Heart right ventricle (tissue), 16 donors: ENCODE measurements at regions not wholly inside any gene's neighbourhood (a gene's known extent, or its start where the extent isn't known, plus 50 kb on each side); places are given as distances from the start of the nearest gene placed in this dataset.

Source experiments
- ATAC-seq, 8 donors: fragments of 200-7000 bp; cut with Tn5 transposase; one replicate each; pipeline ENCODE4 v1.9.1; 2020; ENCODE audit warnings: mild to moderate bottlenecking in 8 of 8, moderate library complexity in 8 of 8, moderate number of reproducible peaks in 1 of 8
- DNase-seq, 2 donors: peaks; one replicate each; pipeline ENCODE4 v3.0.0-alpha.2; 2020
- H3K27ac ChIP-seq, 10 donors: fragments of 200-600 bp; sonication (generic) in 2 of 10; one replicate each; pipeline versions ENCODE4 v1.5.0 to v1.8.0; 2020 to 2022; ENCODE audit warnings: mild to moderate bottlenecking in 3 of 10
- H3K27me3 ChIP-seq, 7 donors: fragments of 200-600 bp; one replicate each; pipeline ENCODE4 v1.8.0; 2021 to 2022; ENCODE audit warnings: mild to moderate bottlenecking in 2 of 7
- H3K36me3 ChIP-seq, 9 donors: fragments of 200-600 bp; sonication (generic) in 1 of 9; one replicate each; pipeline versions ENCODE4 v1.5.0 to v1.8.0; 2020 to 2022; ENCODE audit warnings: mild to moderate bottlenecking in 2 of 9
- H3K4me1 ChIP-seq, 9 donors: fragments of 200-600 bp; sonication (generic) in 1 of 9; one replicate each; pipeline versions ENCODE4 v1.5.0 to v1.8.0; 2020 to 2022; ENCODE audit warnings: mild to moderate bottlenecking in 4 of 9
- H3K4me3 ChIP-seq, 10 donors: fragments of 200-600 bp; sonication (generic) in 2 of 10; one replicate each; pipeline versions ENCODE4 v1.5.0 to v1.8.0; 2020 to 2022; ENCODE audit warnings: mild to moderate bottlenecking in 7 of 10, moderate library complexity in 2 of 10
- H3K9me3 ChIP-seq, 11 donors: fragments of 200-600 bp in 10 of 11; sonication (generic) in 2 of 11; one replicate each; pipeline versions ENCODE4 v1.5.0 to v1.8.0; 2013 to 2022; ENCODE audit warnings: mild to moderate bottlenecking in 2 of 11, control low read depth in 1 of 11, moderate library complexity in 1 of 11
- CTCF ChIP-seq, 9 donors: fragments of 200-600 bp; sonication (generic) in 2 of 9; IDR thresholded peaks; one replicate each; pipeline versions ENCODE4 v1.5.0 to v1.8.0; 2021 to 2022; ENCODE audit warnings: antibody characterized with exemption in 9 of 9, mild to moderate bottlenecking in 5 of 9, moderate library complexity in 1 of 9
- WGBS, 2 donors: extraction: QIAGEN DNeasy Blood & Tissue Kit; methylation state at CpG; one replicate each; pipeline ENCODE4 v1.1.7; 2013; ENCODE audit warnings: inconsistent platforms in 1 of 2; 5-methylcytosine and 5-hydroxymethylcytosine counted together
- intact Hi-C, 10 donors: fragments of 100-400 bp; cut with DNase I; formaldehyde crosslinking; loops; one replicate each; pipeline versions ENCODE4 v1.11.1 to v1.14.2; 2022
- donor health status: Arrhythmogenic right ventricular cardiomyopathy.
- donor health status: ischemic (EF 13 %, LVEDD 7.1; RV severe dilation, severe dysfunction).
- donor health status: healthy with polysubstance abuse.
- donor health status: DM: no; HTN: yes; CAD: no.
- donor health status: DM: no; HTN: no; CAD: no.
- donor health status: ischemic (EF 25% LVEDD 6.9; RV normal size, moderate dysfunction).
- donor health status: ischemic (EF 25% LVEDD 5.7; RV mildly dilated, moderate dysfunction).
- donor health status: healthy.
- donor health status: DM: yes; HTN: yes; CAD: no.
- donor health status: Ischemic cardiomyopathy.
- donor health status: ischemic (EF 35%, LVEDD 5.7; RV mildly dilated, moderate dysfunction).
- donor health status: nonischemic (EF 11% LVEDD 7.7; RV severe dilation, severe dysfunction).
- donor health status: DM: yes; HTN: yes; CAD: no.
- donor health status: PGD.
- donor health status: ischemic (EF 29% LVEDD 5.4; RV normal size, mild dysfunction).
- donor health status: nonischemic (EF 23%, LVEDD 6.1; RV moderate dilation, normal function).

GRCh38 chr2:236886456-236886855 lies 199.2 kb upstream of the COPS8 start:
- H3K27ac ChIP-seq = no peak overlapping the region
- H3K4me1 ChIP-seq = peaks cover 0 to 30% (median 20%) of the 10 kb centered on the region in 9 donors
- ATAC-seq = no peak
- intact Hi-C loops = no loop called here
- TF ChIP-seq CTCF (IDR thresholded peaks at IDR 0.05) = no peak
- no peak overlapping the region for H3K4me3 ChIP-seq
- H3K27me3 ChIP-seq = no peaks in the 10 kb centered on the region
- DNase-seq = no peak
- no peaks in the 10 kb centered on the region for H3K36me3 ChIP-seq
- WGBS, 2 donors = 96% methylated on average over 8 of the region's 8 CpGs
- peaks cover 0 to 6% (median 0%) of the 10 kb centered on the region in 11 donors for H3K9me3 ChIP-seq

GRCh38 chr2:236887531-236887930 lies 198.2 kb upstream of the COPS8 start:
- intact Hi-C loops = no loop called here
- Histone ChIP-seq H3K36me3 (no peaks in the 10 kb centered on the region), H3K4me3 (no peak overlapping the region), H3K27me3 (no peaks in the 10 kb centered on the region), H3K9me3 (peaks cover 0 to 6% (median 0%) of the 10 kb centered on the region in 11 donors), H3K27ac (peak overlapping the region in 8 of 10 donors; percentile 56 to 85 (median 72)), H3K4me1 (peaks cover 0 to 30% (median 20%) of the 10 kb centered on the region in 9 donors)
- peak in 6 of 8 donors; percentile 37 to 82 (median 46) for ATAC-seq
- TF ChIP-seq CTCF (IDR thresholded peaks at IDR 0.05) = no peak
- WGBS, 2 donors = 36 to 61% methylated on average over 6 of the region's 6 CpGs
- DNase-seq = peak in 1 of 2 donors; percentile 45

GRCh38 chr2:236887953-236888793 lies 197.5 kb upstream of the COPS8 start:
- DNase-seq (no peak), ATAC-seq (peak in 1 of 8 donors; percentile 57)
- H3K27me3 ChIP-seq = no peaks in the 10 kb centered on the region
- TF ChIP-seq CTCF (IDR thresholded peaks at IDR 0.05) = no peak
- peaks cover 0 to 30% (median 20%) of the 10 kb centered on the region in 9 donors for H3K4me1 ChIP-seq
- WGBS, 2 donors = 84 to 85% methylated on average over 15 of the region's 15 CpGs
- peak overlapping the region in 9 of 10 donors; percentile 11 to 85 (median 72) for H3K27ac ChIP-seq
- intact Hi-C loops = no loop called here
- no peaks in the 10 kb centered on the region for H3K36me3 ChIP-seq
- peaks cover 0 to 6% (median 0%) of the 10 kb centered on the region in 11 donors for H3K9me3 ChIP-seq
- no peak overlapping the region for H3K4me3 ChIP-seq

GRCh38 chr2:236888794-236889780 lies 196.6 kb upstream of the COPS8 start:
- peak in 5 of 8 donors; percentile 23 to 55 (median 42) for ATAC-seq
- no peak for DNase-seq
- H3K36me3 ChIP-seq = no peaks in the 10 kb centered on the region
- intact Hi-C loops = no loop called here
- peak overlapping the region in 6 of 10 donors; percentile 4 to 80 (median 64) for H3K27ac ChIP-seq
- H3K9me3 ChIP-seq = peaks cover 0 to 6% (median 0%) of the 10 kb centered on the region in 11 donors
- no peaks in the 10 kb centered on the region for H3K27me3 ChIP-seq
- 74 to 77% methylated on average over 24 of the region's 24 CpGs for WGBS, 2 donors
- no peak for TF ChIP-seq CTCF (IDR thresholded peaks at IDR 0.05)
- H3K4me3 ChIP-seq = no peak overlapping the region
- H3K4me1 ChIP-seq = peaks cover 0 to 27% (median 20%) of the 10 kb centered on the region in 9 donors
